Fibroblast of upper back skin (primary cell): ENCODE measurements at regions not wholly inside any gene's neighbourhood (a gene's known extent, or its start where the extent isn't known, plus 50 kb on each side); places are given as distances from the start of the nearest gene placed in this dataset.
"Not testable (repeated sequence)": the region's sequence is repeated elsewhere in the genome, so short reads cannot be mapped to it uniquely, and the experiment has no call there.

ENCODE experiments used
- DNase-seq: peaks from one replicate; pipeline ENCODE4 v3.0.0-alpha.2; 2013

DNA sequence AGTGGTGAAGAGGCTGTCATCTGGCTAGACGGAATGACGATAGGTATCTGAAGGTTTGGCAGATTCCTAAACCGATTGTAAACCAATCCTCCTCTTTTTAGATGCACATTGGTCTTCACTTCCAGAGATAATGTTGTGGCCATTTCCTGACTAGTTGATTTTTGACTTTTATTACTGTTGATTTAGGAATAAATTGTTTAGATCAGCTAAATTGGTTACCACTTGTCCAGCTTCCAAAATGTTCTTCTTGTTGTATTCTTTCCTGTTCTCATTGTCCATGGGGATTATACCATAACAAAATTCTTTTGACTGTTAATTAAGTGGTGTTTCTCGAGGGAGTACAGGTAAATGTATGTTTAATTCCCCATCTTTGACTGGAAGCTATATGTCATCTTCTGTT, 119.7 kb downstream of the MACROH2A1 start:
- no peak for DNase-seq

DNA sequence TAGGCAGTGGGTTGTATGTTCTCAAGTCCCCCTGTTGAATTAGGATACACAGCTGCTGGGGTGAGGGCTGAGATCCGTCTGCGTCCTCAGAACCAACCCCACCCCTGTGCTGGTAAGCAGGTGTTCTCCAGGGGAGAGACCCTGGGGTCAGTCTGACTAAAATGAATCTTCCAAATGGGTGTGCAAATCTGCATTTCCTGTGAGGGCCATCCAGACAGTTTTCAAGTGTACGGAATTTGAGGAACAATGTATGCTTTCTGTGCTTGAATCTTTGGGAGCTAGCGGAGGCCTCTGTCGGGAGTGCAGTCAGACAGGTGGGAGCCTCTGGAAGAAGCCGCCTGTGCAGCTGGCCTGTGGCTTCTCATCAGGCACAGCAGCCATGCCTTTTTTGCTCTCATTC, 122.9 kb downstream of the MACROH2A1 start:
- DNase-seq: no peak

DNA sequence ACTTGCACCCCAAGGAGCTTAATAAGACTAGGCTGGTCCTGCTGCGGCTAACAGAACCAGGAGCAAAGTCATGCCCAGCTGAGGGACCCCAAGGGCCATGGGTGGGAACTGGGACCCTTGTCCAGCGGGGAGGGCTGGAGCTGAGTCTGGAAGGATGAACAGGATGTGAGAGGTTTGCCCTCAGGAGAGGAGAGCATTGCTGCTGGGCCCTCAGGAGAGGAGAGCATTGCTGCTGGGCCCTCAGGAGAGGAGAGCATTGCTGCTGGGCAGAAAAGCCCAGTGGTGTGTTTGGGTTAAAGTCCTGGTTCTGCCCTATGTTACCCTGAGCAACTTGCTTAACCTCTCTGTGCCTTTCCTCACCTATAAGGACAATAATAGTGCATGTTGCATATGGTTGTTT, 125.8 kb downstream of the MACROH2A1 start:
- DNase-seq: no peak

GRCh38 chr5:135272311-135272805, 126.7 kb downstream of the MACROH2A1 start:
- DNase-seq: no peak

- peak; percentile 57 for DNase-seq
Observed at GRCh38 chr5:135271533-135272310, 127.3 kb downstream of the MACROH2A1 start.

GRCh38 chr5:135269931-135270421, 129.1 kb downstream of the MACROH2A1 start:
- peak; percentile 88 for DNase-seq

- peak; percentile 71 for DNase-seq
Observed at GRCh38 chr5:135269199-135269598, 129.8 kb downstream of the MACROH2A1 start.

- DNase-seq: peak; percentile 52
Observed at GRCh38 chr5:135266975-135267374, 132.1 kb downstream of the MACROH2A1 start.

DNA sequence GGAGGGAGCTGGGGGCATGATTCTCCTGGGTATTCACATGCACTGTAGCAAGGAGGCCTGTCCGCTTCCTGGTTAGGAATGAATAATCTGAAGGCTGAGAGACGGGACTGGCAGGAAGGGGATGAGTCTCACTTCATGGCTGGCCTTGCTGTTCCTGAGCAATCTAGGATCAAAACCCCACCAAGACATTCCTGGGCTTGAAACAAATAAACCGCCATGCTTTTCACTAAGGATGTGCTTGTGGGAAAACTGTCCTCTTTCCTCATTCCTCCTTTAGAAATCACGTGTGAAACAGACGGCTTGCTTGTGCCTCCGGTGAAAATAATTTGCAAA, 132.8 kb downstream of the MACROH2A1 start:
- no peak for DNase-seq

GRCh38 chr5:135265497-135266302, 133.3 kb downstream of the MACROH2A1 start:
- no peak for DNase-seq

DNA sequence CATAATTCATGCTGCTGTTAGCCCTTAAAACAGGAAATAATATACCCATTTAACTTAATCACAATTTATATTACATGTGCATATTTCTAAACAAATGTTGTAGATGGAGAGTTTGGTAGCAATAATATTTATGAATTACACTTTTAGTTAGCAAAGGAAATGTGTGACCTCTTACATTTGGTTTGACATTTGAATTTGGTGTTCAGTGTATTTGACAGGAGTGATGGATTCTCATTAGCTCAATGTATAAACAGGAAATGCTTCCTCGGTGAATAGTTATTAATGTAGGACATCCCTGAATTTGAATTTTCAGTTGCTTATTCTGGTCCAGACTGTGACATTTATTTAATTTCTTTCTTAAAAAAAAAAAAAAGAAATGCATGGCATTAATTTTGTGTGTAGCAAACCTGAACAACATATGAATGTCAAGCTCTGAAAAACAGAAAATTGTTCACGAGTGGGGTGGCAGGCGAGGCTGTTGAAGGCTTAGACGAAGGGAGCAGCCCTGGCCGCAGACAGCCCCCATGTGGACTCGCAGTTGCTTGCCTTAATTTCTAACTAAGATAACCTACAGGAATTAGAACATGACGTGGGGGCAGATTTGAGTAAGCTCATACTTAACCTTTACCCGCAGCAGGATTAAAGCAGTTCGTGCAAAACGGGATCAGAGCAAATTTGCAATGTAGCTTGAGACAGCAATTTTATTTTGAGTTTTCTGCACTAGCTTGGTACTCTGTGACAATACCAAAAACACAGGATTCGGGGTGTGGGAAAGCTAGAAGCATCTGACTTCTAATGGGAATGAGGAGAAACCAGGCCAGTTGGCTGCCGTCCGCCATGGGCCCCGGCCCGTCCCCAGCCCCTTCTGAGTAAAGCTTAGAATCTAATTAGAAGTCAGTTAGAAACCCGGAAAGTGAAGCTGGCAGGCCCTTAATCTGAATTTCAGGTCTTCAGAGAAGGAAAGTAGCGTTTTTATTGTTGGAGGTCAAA, 134.3 kb downstream of the MACROH2A1 start:
- DNase-seq: no peak

GRCh38 chr5:135263022-135263668, 135.9 kb downstream of the MACROH2A1 start:
- no peak for DNase-seq

DNA sequence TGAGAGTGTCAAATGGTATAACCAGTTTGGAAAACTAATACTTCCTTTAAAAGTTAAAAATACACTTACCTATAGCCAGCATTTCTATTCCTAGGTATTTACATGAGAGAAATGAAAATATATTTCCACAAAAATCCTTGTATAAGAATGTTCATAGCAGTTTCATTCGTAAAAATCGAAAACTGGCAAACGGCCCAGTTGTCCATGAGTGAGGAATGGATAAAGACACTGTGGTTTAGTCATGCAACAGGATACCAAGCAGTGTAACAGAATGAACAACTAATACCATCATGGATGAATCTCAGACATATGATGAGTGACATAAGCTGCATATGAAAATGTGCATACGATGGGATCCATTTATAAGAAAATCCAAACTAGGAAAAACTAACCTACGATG, 136.7 kb downstream of the MACROH2A1 start:
- no peak for DNase-seq

DNA sequence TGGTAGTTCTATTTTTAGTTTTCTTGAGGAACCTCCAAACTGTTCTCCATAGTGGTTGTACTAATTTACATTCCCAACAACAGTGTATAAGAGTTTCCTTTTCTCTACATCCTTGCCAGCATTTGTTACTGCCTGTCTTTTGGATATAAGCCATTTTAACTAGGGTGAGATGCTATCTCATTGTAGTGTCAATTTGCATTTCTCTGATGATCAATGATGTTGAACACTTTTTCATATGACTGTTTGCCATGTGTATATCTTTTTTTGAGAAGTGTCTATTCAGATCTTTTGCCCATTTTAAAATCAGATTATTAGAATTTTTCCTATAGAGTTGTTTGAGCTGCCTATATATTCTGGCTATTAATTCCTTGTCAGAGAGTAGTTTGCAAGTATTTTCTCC, 138.9 kb downstream of the MACROH2A1 start:
- DNase-seq: not testable (repeated sequence)

- no peak for DNase-seq
Observed at GRCh38 chr5:135255461-135256178, 143.4 kb downstream of the MACROH2A1 start.

DNA sequence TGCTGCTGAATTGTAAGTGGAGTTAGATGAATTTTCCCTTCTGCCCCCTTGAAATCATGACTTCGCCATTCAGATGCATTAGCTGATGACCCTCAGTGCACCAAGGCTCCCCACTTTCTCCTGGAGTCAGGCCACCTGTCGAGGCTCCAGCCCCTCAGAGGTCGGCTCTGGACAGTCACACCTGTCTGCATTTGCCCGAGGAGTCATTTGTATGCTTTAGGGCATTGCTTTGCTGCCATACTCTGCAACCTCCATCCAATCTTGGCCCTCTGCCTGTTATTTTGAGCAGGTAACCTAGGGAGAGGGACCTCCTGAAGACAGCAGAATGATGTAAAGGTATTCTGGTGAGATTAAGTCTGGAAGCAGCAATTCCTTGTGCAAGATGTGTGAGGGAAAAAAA, 144.8 kb downstream of the MACROH2A1 start:
- DNase-seq: no peak

DNA sequence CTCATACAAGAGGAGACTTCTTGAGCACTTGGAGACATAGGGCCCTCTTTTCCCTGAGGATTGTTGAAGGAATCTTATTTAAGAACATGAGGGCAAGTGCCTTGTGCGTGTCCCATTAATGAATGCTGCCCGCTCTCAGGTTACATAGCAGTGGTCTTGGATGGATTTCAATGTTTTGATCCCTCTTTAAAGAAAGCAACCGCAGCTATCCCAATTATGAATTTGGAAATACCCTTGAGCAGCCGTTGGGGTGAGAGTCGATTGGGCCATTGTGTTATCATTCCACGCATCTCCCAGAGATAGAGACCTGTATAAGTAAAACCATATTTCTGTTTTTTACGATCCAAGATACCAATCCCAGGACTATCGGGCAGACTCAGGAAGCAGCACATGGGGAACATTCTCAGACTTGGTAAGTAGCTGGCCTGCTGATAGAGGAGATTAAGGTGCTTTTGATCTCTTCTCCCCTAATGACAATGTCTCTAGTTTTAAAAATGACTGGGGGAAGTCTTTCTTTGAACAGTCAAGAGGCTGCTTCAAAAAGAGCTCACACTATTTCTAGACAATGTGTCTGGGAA, 145.3 kb downstream of the MACROH2A1 start:
- DNase-seq: peak; percentile 79

- no peak for DNase-seq
Observed at GRCh38 chr5:135251093-135251492, 147.9 kb downstream of the MACROH2A1 start.

DNA sequence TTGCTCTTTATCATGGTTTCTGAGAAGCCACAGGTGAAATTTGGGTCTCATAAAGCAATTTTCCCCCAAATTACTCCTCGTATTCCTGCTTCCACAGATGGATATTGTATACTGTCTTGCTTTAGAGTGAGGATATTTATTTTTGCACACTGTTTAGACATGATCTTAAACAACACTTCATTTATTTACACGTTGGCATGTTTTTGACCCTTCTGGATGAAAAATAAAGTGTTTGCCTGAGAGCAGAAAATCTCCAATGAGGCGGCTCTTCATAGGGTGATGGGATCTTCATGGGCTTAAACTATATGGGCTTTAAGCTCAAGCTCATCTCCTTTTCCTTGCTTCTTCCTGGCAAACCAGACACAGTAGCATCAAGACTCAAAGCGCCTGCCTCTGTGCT, 148.4 kb downstream of the MACROH2A1 start:
- no peak for DNase-seq

GRCh38 chr5:135249658-135250057, 149.4 kb downstream of the MACROH2A1 start:
- no peak for DNase-seq

- no peak for DNase-seq
Observed at GRCh38 chr5:135248801-135249231, 150.2 kb downstream of the MACROH2A1 start.
